H54 (cell line): ENCODE measurements at regions not wholly inside any gene's neighbourhood (a gene's known extent, or its start where the extent isn't known, plus 50 kb on each side); places are given as distances from the start of the nearest gene placed in this dataset.

Experiments used
- DNase-seq: peaks from one replicate; pipeline ENCODE4 v3.0.0; 2011; ENCODE audit warnings: low spot score, mixed read lengths; ENCODE audit not compliant: insufficient read length
- FAIRE-seq: peaks from 3 replicates; lab custom pipeline; 2011; peaks lifted over from hg19 to GRCh38; lab: Jason Lieb, UNC
- POLR2A ChIP-seq: IDR thresholded peaks from 2 replicates; pipeline ENCODE4 v1.6.1; 2011; ENCODE audit warnings: low read depth, mild to moderate bottlenecking, low read length

DNA sequence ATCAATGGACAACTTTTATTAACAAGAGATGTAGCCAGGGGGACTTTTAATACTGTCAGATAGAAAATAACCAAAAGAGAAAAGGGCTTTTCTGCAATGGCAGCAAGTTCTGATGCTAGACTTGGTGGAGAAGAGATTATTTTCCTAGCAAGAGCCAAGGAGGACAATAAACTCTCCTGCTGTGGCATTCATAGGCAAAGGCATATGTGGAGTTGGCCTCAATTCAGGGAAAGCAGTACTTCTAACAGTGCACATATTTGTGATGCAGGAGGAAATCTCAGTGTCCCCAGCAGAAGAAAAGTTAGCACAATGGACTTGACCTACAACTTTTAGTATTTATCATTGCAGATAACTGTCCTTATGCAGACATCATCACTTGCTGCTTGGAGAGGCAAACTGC lies 75.1 kb upstream of the GRIK1 start:
- no peak for FAIRE-seq
- no peak for DNase-seq
- no peak for TF ChIP-seq POLR2A

GRCh38 chr21:29991624-29992023 lies 51.8 kb upstream of the GRIK1 start:
- DNase-seq, result no peak
- TF ChIP-seq POLR2A, result no peak
- FAIRE-seq, result no peak

GRCh38 chr21:29989634-29990234 lies 49.9 kb upstream of the GRIK1 start:
- no peak for TF ChIP-seq POLR2A
- FAIRE-seq, result no peak
- no peak for DNase-seq
